ENCODE measurements at regions not wholly inside any gene's neighbourhood (a gene's known extent, or its start where the extent isn't known, plus 50 kb on each side); places are given as distances from the start of the nearest gene placed in this dataset.
"Not testable (repeated sequence)": the region's sequence is repeated elsewhere in the genome, so short reads cannot be mapped to it uniquely, and the experiment has no call there.

- peak; percentile 32 for DNase-seq
- intact Hi-C loops (cut with micrococcal nuclease), result no loop called here
- ATAC-seq, result peak; percentile 63
Measured at GRCh38 chr13:22837980-22838647, 342.7 kb upstream of the SGCG start.

GRCh38 chr13:22839603-22840530 is 340.9 kb upstream of the SGCG start:
- DNase-seq, result no peak
- intact Hi-C loops (cut with micrococcal nuclease), result no loop called here
- ATAC-seq, result no peak

GRCh38 chr13:22846551-22846950 is 334.2 kb upstream of the SGCG start:
- no peak for DNase-seq
- intact Hi-C loops (cut with micrococcal nuclease), result no loop called here
- no peak for ATAC-seq

GRCh38 chr13:22848539-22849052 is 332.2 kb upstream of the SGCG start:
- no peak for DNase-seq
- ATAC-seq, result no peak
- intact Hi-C loops (cut with micrococcal nuclease), result no loop called here

- ATAC-seq, result no peak
- no peak for DNase-seq
- intact Hi-C loops (cut with micrococcal nuclease), result no loop called here
Measured at GRCh38 chr13:22855926-22856325, 324.9 kb upstream of the SGCG start.

GRCh38 chr13:22858980-22859379 is 321.8 kb upstream of the SGCG start:
- DNase-seq; ATAC-seq; intact Hi-C loops (cut with micrococcal nuclease): not testable (repeated sequence)

GRCh38 chr13:22859411-22859810 is 321.4 kb upstream of the SGCG start:
- DNase-seq; intact Hi-C loops (cut with micrococcal nuclease); ATAC-seq: not testable (repeated sequence)

GRCh38 chr13:22861958-22862466 is 318.8 kb upstream of the SGCG start:
- ATAC-seq (no peak), DNase-seq (no peak)
- intact Hi-C loops (cut with micrococcal nuclease), result no loop called here

- intact Hi-C loops (cut with micrococcal nuclease), result no loop called here
- DNase-seq (no peak), ATAC-seq (no peak)
Measured at GRCh38 chr13:22862478-22862877, 318.3 kb upstream of the SGCG start.

GRCh38 chr13:22866221-22866620 is 314.6 kb upstream of the SGCG start:
- intact Hi-C loops (cut with micrococcal nuclease), result no loop called here
- DNase-seq, result no peak
- no peak for ATAC-seq

GRCh38 chr13:22871231-22871630 is 309.5 kb upstream of the SGCG start:
- no peak for ATAC-seq

GRCh38 chr13:22874839-22875238 is 305.9 kb upstream of the SGCG start:
- ATAC-seq, result no peak
- intact Hi-C loops (cut with micrococcal nuclease), result no loop called here

More at GRCh38 chr13:22871231-22871630, 309.5 kb upstream of the SGCG start:
- intact Hi-C loops (cut with micrococcal nuclease), result no loop called here
- DNase-seq, result no peak

GRCh38 chr13:22877421-22877820 is 303.4 kb upstream of the SGCG start:
- intact Hi-C loops (cut with micrococcal nuclease), result no loop called here
- DNase-seq (no peak), ATAC-seq (no peak)

More at GRCh38 chr13:22874839-22875238, 305.9 kb upstream of the SGCG start:
- DNase-seq, result no peak

GRCh38 chr13:22880741-22881720 is 299.7 kb upstream of the SGCG start:
- ATAC-seq (no peak), DNase-seq (no peak)
- intact Hi-C loops (cut with micrococcal nuclease), result no loop called here

- intact Hi-C loops (cut with micrococcal nuclease); ATAC-seq; DNase-seq: not testable (repeated sequence)
Measured at GRCh38 chr13:22881721-22882608, 298.8 kb upstream of the SGCG start.

GRCh38 chr13:22883262-22883840 is 297.4 kb upstream of the SGCG start:
- ATAC-seq, result no peak
- intact Hi-C loops (cut with micrococcal nuclease), result no loop called here

GRCh38 chr13:22883956-22884355 is 296.8 kb upstream of the SGCG start:
- intact Hi-C loops (cut with micrococcal nuclease), result no loop called here
- ATAC-seq (no peak), DNase-seq (no peak)

More at GRCh38 chr13:22883262-22883840, 297.4 kb upstream of the SGCG start:
- DNase-seq, result no peak

All from left ventricle myocardium superior (tissue), 1 donor.